ENCODE measurements at regions not wholly inside any gene's neighbourhood (a gene's known extent, or its start where the extent isn't known, plus 50 kb on each side); places are given as distances from the start of the nearest gene placed in this dataset.

- no peak overlapping the region for H3K27ac ChIP-seq
- TF ChIP-seq CTCF (conservative IDR thresholded peaks at IDR 0.05) (no peak), ZFX (IDR thresholded peaks at IDR 0.05) (no peak)
Measured at GRCh38 chr6:4506223-4506622, 270.0 kb upstream of the CDYL start.

DNA sequence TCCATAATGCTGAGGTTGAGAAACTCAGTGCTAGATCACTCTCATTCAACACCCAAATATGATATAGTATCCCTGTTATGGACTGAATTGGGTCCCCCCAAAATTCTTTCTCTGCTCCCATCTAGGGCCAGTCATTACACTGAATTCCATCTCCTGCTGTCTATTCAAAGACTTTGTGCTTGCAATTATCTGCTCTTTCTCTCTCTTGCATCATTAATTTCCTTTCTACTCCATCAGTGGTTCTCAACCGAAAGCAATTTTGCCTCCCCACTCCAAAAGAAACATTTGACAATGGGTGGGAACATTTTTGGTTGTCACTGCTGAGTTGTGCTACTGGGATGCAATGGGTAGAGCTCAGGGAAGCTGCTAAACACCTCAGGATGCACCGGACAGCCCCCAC is 271.5 kb upstream of the CDYL start:
- no peak for TF ChIP-seq CTCF (conservative IDR thresholded peaks at IDR 0.05)
- no peak for TF ChIP-seq ZFX (IDR thresholded peaks at IDR 0.05)
- H3K27ac ChIP-seq, result no peak overlapping the region

DNA sequence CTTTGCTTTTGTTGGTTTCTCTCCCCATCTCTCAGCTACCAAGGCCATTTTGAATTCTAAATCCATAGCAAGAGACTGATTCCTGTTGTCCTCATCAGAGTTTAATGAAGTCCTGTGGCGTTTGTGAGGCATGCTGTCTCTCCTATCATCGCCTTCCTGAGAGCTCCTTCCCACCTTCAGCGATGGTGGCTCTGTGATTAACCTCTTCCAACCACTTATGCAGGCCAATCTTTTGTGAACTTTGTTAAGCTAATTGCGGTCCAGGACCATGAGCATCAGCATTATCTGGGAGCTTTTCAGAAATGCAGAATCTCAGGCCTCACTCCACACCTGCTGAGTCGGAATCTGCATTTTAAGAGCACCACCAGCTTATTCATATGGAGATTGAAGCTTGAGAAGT is 272.5 kb upstream of the CDYL start:
- TF ChIP-seq CTCF (conservative IDR thresholded peaks at IDR 0.05), result no peak
- TF ChIP-seq ZFX (IDR thresholded peaks at IDR 0.05), result no peak
- no peak overlapping the region for H3K27ac ChIP-seq

GRCh38 chr6:4496284-4496683 is 279.9 kb upstream of the CDYL start:
- TF ChIP-seq CTCF (conservative IDR thresholded peaks at IDR 0.05) (no peak), ZFX (IDR thresholded peaks at IDR 0.05) (no peak)
- no peak overlapping the region for H3K27ac ChIP-seq

GRCh38 chr6:4491501-4492260 is 284.5 kb upstream of the CDYL start:
- no peak overlapping the region for H3K27ac ChIP-seq
- TF ChIP-seq CTCF (conservative IDR thresholded peaks at IDR 0.05) (no peak), ZFX (IDR thresholded peaks at IDR 0.05) (no peak)

- TF ChIP-seq ZFX (IDR thresholded peaks at IDR 0.05), result no peak
- no peak for TF ChIP-seq CTCF (conservative IDR thresholded peaks at IDR 0.05)
- no peak overlapping the region; the same call in 1 of the 2 replicates for H3K27ac ChIP-seq
Measured at GRCh38 chr6:4489538-4489937, 286.7 kb upstream of the CDYL start.

DNA sequence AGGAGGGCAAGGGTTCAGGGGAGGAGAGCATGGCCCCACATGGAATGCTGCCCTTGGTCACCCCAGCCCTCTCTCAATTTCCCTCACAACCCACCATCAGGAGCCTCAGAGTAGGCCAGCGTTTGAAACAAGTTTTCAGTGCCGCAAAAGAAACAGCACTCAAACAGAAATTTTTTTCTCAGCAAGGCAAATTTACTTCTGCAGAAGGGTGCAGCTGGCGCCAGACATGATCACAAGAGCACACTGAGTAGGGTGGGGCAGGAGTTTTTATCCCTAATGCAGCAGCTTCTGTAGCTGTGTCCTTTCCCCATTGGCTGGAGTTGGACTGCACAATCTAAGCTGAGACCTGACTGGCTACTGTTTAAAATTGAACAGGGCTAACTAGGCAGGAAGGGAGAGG is 287.8 kb upstream of the CDYL start:
- TF ChIP-seq CTCF (conservative IDR thresholded peaks at IDR 0.05) (no peak), ZFX (IDR thresholded peaks at IDR 0.05) (no peak)
- H3K27ac ChIP-seq, result no peak overlapping the region
